ENCODE measurements at regions not wholly inside any gene's neighbourhood (a gene's known extent, or its start where the extent isn't known, plus 50 kb on each side); places are given as distances from the start of the nearest gene placed in this dataset.
A peak's percentile ranks its signal among the peaks of the same experiment; 100 is the strongest.

DNA sequence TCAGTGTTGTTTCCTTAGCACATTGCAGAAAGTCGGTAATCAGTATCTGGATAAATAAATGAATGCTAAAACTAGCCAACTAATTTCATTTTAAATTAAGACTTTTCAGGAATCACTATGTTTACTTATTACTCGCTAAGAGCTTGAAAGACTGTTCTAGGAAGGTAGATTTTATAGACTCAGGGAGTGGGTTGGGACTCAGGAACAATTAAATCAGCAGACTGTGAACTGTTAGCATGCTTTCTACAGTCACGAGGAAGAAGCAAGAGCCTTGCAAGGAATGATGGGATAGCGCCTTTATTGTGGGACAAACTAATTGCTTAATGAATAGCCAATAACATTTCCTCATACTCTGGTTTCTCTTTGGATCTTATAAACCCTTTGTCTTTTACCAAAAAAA, 183.2 kb upstream of the AADAT start:
- no peak for DNase-seq (ENCODE audit: low read depth)

DNA sequence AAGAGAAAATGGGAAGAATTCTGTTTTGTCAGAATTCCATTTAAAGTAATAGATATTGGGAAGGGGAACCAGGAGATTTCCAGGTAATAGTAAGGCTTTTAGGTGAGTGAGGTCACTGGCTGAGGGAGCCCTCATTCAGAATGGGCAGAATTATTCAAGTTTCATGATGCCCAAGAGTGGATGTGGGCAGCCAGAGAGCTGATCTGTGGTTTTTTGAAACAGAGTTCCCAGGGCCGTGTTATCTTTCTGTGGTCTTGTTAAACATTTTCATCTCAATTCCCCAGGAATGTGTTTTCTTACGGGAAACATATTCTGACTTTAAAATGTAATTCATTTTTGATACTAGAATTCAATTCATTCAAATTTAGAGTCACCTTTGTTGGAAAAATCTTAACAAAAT, 182.0 kb upstream of the AADAT start:
- peak; percentile 87 for DNase-seq (ENCODE audit: low read depth)

DNA sequence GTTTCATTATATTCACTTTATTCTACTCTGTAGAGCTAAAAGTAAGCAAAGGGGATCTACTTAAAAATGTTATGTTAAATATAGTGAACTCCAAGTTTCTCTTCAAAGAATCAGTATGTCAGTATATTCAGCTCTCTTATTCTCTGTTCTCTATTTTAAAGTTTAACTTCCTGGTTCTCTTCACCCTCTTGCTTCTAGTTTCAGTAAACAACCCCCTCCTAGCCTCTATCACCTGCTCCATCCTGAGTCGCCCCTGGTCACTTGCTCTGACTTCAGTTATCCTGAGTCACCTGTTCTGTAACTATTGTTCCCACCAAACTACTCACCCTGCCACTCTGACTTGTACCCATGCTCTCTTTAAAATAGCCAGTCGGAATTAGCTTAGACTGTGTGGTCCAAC, 180.9 kb upstream of the AADAT start:
- DNase-seq (ENCODE audit: low read depth) = no peak

DNA sequence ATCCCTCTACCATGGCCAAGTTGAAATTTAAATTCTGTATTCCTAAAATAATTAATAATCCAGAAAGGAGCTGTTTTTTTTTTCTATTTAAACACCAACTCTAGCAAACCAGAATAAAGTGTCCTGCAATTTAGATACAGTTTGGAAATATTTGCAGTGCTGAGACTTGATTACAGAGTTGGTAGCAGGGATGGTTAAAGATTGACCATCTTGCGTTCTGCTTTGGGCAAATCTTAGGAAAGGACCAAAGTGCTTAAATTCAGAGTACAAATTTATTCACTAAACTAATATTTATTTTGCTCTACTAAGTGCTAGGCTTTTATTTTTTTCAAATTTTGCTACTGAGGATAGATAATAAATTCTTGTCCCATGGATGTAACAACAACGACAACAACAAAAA, 180.2 kb upstream of the AADAT start:
- no peak for DNase-seq (ENCODE audit: low read depth)

DNA sequence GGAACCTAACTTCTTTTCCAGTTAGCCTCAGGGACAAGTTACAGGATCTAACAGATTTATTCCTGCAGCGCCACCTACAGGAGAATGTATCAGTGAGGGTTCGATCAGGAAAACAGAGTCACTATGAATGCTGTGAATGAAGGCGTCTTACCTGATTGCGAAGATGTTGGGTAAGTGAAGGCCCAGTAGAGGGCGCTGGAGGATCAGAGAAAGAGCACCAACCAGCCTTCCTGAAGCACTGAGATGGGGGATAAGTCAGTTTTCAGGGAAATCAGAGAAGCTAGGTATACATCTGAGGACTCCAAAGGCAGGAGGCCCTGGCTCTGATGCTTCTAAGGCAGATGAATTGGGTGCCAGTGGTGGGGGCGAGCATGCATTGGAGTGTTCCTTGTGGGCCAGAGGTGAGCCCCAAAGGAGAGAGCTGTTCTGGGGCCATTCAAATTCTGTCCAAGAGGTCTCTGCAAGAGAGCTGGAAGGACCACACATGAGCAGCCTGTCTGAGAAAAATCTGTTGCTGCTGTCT, 169.9 kb upstream of the AADAT start:
- peak; percentile 93 for DNase-seq (ENCODE audit: low read depth)

DNA sequence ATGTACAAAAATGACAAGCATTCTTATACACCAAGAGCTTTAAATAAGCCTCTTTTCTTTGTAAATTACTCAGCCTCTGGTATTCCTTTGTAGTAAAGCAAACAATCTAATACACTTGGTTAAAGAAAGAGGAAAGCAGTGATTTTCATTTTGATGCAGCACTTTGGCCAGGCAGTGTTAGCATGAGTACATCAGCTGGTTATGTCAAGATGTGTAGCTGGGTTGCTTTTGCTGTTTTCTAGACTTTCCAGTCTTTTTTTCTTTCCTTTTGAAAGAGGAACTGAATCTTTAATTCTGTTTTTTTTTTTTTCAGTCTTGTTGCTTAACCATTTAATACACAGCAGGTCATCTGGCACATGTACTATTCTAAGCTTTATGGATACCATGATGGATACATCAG, 167.1 kb upstream of the AADAT start:
- no peak for DNase-seq (ENCODE audit: low read depth)

DNA sequence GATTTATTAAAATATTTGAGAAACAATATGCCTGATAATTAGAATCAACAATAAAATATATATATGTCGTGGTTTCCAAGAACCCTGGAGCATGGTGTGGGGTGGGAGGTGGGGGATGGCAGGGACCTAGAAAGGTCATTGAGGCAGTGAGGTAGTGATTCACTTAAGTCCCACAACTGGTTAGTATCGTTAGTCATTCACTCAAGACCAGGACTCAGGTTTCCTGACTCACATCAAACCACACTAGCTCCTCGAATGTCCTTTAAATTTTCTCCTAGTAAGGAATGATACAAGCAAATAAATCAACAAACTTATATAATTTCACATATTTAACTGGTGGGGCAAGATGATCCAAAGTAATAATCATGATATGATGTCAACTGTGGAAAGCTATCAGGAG, 158.8 kb upstream of the AADAT start:
- peak; percentile 30 for DNase-seq (ENCODE audit: low read depth)

DNA sequence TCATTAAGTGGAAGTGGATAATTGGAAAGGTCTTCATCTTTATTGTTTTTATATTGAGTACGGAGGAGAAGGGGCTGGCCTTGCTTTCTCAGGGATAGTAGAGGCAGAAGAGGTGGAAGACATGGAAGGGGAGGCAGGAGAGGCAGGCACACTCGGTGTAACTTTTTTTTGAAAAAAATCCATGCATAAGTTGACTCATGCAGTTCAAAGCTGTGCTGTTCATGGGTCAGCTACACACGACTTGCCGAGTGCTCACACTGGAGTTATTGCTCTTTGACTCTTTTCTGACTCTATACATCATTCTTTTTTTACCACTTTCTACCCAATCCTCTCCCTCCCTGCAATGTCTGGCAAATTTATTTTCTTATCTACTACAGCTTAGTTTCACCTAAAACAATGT, 158.3 kb upstream of the AADAT start:
- no peak for DNase-seq (ENCODE audit: low read depth)

DNA sequence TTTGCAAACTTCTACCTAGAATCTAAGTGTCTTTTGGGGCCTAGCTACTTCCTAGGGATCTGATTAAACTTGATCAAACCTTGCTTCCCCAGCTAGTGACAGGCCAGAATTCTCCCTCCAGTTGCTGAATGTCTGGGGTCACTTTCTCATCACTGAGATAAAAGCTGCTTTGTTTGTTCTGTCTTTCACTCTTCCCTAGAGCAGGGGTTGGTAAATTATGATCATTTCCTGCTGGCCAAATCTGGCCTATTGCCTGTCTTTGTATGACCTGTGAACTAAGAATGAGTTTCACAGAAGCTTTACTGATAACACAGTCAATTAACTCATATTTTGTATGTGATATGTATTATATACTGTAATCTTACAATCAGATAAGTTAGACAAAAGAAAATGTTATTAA, 157.8 kb upstream of the AADAT start:
- no peak for DNase-seq (ENCODE audit: low read depth)

DNA sequence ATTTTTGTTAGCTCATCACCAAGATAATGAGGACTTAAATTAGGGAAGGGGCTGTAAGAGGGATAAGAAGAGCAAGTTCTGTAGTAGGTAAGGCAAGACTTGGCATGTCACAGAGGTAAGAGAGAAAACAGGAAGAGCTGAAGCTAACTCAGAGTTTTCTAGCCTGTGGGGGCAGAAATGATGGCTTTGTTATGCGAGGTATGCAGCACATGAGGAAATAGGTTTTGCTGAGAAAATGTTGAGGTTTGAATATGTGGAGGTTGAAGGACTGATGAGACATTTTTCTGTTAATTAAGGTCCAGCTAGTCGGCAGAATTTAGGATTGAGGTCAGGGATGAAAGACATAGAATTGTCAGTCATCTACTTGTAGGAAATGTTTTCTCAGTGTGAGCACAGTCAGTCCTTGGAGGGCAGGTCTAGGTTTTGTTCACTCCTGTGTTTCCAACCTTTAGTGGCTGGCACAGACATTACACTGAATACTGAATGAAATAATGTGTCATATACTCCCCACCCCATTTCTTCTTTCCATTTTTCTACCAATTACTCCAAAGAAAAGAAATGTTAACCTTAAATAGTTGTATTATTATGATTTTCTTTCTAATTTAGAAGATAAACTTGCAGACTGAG, 154.0 kb upstream of the AADAT start:
- DNase-seq (ENCODE audit: low read depth) = peak; percentile 50

DNA sequence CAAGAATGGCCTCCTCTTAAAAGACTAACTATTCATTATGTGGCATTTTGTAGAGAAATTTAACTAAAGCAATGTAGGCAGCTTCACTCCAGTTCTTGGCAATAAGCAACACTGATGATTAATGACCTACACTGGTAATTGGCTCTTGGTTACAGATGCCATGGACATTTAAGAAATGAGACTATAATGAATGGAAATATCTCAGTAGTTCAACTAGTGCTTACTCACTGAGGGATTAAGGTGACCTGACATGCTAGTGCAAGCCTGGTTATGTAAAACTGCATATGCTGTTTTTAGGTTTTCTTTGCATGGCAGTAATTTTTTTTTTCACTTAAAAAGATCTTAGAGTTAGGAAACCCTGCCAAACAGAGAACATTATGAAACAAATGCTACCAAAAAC, 152.7 kb upstream of the AADAT start:
- peak; percentile 44 for DNase-seq (ENCODE audit: low read depth)

DNA sequence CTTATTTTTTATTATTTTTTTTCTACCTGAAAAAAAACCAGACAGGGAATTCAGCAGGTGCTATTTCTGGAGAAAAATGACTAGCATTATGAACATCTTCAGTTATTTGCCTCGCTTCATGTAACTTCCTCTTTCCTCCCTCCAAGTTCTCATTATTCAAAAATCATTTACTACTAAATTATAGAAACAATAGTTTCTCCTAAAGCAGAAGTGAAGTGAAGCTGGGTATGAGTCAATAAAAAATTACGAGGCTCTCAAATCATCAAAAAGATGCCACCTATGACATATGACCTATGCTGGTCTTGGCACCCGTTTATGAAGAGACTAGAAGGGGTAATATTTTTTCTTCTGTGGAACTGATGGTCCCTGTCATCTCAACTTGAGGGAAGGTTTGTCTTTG, 145.0 kb upstream of the AADAT start:
- DNase-seq (ENCODE audit: low read depth) = no peak

DNA sequence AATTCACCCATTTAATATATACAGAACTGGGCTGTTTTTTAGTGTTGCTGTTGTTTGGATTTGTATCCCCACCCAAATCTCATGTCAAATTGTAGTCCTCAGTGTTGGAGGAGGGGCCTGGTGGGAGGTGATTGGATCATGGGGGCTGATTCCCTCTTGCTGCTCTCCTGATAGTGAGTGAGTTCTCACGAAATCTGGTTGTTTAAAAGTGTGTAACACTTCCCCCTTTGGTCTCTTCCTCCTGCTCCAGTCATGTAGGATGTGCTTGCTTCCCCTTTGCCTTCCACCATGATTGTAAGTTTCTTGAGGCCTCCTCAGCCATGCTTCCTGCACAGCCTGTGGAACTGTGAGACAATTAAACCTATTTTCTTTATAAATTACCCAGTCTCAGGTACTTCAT, 141.6 kb upstream of the AADAT start:
- no peak for DNase-seq (ENCODE audit: low read depth)

DNA sequence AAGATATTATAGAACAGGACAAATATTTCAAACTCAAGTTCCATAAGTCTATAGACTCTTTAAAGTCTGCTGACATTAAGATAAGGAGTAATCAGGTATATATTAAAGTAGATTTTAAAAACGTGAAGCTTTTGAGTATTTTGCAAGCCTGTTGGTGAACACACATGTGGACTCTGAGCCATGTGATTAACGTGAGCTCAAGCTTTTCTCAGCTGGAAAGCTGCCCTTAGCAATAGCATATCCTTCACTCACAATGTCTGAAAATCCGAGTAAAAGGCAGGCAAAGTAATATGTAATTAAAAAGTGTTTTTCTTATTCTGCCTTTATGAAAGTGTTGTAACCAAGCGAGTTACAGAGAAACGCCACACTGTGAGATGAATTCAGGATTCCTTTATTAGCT, 140.5 kb upstream of the AADAT start:
- DNase-seq (ENCODE audit: low read depth) = no peak

DNA sequence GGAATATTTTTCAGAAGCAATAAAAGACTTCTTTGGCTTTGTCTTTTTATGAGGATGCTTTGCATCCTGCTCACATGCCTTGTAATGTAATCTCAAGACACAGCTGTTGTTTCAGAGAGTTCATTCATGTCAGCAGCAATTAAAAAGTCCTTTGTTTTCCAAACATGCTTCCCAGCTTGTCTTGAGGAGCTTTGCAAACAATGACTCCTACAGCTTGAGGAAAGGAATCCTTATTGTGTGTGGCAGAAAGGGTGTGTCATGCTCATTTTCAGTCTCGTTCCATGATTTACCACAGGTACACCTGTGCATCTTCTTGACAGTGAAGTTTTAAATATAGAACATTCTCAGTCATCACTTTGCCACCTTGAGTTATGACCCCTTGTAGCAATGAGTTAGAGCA, 139.2 kb upstream of the AADAT start:
- no peak for DNase-seq (ENCODE audit: low read depth)

DNA sequence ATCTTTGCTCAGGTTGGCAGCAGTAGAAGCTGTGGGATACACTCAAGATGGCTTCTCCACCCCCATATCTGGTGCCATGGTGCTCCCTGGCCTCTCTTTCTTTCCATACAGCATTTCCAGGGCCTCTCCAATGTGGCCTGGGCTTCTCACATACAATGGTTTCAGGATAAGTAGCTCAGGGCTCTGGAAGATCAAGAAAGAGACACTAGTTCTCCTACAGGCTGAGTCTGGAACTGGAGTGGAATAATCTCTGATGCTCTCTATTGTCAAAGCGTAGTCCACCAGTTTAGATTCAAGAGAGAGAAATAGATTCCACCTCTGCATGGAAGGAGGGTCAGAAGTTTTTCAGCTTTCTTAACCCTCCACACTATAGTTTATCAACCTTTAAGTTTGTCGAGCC, 138.2 kb upstream of the AADAT start:
- DNase-seq (ENCODE audit: low read depth) = no peak

DNA sequence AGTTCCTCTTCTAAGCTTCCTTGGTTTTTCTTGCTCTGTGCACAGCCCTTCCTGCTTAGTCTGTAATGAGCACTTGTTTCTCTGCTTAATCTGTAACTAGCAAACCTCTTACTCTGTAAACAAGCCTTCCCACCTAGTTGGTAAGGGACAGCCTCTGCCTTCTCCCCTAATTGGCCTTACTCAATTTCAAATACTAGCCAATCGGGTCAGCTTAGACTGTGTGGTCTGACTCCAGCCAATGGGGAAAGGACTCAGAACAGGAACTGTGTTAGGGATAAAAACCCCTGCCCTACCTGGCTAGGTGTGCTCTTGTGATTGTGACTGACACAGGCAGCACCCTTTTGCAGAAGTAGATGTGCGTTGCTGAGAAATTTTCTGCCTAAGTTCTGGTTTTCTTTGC, 136.5 kb upstream of the AADAT start:
- DNase-seq (ENCODE audit: low read depth) = no peak

DNA sequence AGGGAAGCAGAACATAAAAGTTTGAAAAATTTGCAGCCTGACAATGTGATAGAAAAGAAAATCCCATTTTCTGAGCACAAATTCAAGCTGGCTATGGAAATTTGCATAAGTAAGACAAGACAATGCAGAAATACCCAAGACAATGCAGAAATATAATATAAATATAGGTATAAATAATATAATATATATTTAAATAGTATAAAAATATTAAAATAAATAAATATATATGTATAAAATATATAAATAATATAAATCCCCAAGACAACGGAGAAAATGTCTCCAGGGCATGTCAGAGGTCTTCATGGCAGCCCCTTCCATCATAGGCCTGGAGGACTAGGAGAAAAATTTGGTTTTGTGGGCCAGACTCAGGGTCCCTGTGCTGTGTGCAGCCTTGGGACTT, 125.0 kb upstream of the AADAT start:
- no peak for DNase-seq (ENCODE audit: low read depth)

DNA sequence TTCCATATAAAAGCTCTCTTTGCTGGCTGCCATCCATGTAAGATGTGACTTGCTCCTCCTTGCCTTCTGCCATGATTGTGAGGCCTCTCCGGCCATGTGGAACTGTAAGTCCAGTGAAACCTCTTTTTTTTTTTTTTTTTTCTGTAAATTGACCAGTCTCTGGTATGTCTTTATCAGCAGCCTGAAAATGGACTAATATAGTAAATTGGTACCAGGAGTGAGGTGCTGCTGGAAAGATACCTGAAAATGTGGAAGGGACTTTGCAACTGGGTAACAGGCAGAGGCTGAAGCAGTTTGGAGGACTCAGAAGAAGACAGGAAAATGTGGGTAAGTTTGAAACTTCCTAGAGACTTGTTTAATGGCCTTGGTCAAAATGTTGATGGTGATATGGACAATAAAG, 124.3 kb upstream of the AADAT start:
- DNase-seq (ENCODE audit: low read depth) = no peak

DNA sequence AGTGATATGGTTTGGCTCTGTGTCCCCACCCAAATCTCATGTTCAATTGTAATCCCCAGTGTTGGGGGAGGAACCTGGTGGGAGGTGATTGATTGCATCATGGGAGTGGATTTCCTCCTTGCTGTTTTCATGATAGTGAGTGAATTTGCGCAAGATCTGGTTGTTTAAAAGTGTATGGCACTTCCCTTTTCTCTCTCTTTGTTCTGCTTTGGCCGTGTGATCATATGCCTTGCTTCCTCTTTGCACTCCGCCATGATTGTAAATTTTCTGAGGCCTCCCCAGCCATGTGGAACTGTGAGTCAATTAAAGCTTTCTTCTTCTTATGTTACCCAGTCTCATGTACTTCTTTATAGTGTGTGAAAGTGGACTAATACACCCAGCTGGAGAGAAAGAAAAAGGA, 113.0 kb upstream of the AADAT start:
- no peak for DNase-seq (ENCODE audit: low read depth)

DNA sequence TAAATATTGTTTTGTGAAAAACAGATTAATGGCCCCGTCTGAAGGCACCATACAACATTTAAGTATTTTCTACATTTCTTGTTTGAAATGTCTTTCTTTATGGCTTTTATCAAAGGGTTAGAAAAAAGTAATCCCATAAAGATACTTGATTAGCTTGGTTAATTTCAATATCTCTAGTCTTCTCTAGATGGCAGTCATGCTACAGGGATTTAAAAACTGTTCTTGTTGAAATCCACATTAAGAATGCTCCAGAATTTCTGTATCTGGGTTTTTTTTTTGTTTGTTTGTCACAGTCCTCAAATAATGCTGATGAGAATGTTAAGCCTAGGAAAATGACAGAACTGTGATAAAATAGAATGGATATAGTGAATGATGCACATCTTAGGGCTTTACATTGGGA, 109.0 kb upstream of the AADAT start:
- DNase-seq (ENCODE audit: low read depth) = peak; percentile 18

DNA sequence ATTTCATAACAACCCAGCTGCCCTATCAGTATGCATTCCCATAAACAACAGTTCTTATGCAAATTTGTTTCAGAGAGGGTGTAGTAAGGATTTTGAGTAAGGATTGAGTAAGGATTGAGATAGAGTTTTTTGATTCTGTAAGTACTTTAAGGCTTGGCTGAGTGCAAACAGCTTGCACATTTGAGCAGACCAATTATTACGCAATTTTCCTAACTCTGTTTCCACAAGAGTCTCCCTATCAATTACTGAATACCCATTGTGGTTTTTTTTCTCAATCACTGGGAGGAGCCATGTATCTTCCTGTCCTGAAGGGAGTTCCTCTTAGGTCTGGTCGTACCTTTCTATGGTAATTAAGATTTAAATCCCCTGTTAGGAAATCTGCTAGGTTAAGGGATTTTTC, 105.0 kb upstream of the AADAT start:
- DNase-seq (ENCODE audit: low read depth) = peak; percentile 10

DNA sequence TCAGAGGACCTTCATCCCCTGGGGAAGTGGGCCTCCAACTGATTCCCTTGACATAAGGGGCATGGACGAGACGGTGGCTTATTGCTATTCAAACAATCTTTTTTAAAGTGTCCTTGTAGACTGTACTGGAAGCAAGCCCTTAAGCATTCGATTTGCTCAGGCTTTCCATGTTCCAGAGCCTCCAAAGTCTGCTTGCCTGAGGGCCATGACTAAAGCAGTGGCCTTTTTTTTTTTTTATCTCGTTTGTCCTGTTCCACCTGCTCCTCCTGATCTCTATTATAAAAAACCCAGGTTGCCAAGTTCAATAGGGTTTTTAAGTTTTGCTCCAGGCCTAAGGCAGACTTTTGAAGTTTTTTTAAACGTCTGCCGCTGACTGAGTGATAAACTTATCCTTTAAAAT, 103.7 kb upstream of the AADAT start:
- DNase-seq (ENCODE audit: low read depth) = no peak

DNA sequence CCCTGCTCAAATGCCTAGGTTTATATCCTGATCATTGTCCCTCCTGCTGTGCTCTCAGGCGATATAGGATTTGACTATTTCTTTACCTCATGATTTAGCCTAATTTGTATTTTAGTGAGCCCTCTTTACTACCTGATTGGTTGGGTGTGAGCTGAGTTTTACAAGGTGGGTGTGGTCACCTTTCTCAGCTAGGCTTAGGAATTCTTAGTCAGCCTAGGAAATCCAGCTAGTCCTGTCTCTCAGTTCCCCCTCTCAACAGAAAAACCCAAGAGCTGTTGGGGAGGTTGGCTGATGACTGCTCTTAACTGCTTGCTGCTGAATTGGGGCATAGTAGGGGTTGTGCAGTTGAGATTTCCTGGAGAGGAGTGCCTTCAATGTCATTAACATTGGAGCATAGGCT, 100.5 kb upstream of the AADAT start:
- DNase-seq (ENCODE audit: low read depth) = no peak

DNA sequence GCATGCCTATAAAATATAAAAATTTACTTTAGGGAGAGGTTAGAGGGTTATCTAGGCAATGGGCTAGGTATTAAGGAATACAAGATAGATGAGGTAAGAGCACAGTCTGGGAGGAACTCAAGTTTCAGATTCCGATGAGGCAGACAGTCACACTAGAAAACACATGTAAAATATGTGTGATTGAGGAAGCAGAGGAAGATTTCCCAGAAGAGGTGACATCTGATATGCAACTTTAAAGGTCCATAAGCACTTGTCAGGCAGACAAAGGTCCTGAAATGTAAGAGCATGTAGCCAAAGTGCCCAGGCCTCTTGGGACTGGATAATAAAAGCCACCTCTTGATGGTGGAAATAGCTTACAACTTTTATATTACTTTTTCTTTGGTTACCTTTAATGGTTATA, 81.1 kb upstream of the AADAT start:
- DNase-seq (ENCODE audit: low read depth) = no peak

Measured in amniotic epithelial cell (primary cell).